H54 (cell line): ENCODE measurements at regions not wholly inside any gene's neighbourhood (a gene's known extent, or its start where the extent isn't known, plus 50 kb on each side); places are given as distances from the start of the nearest gene placed in this dataset.
"Not testable (repeated sequence)": the region's sequence is repeated elsewhere in the genome, so short reads cannot be mapped to it uniquely, and the experiment has no call there.

Experiments used
- DNase-seq: peaks from one replicate; pipeline ENCODE4 v3.0.0; 2011; ENCODE audit warnings: low spot score, mixed read lengths; ENCODE audit not compliant: insufficient read length
- FAIRE-seq: peaks from 3 replicates; lab custom pipeline; 2011; peaks lifted over from hg19 to GRCh38; lab: Jason Lieb, UNC
- POLR2A ChIP-seq: IDR thresholded peaks from 2 replicates; pipeline ENCODE4 v1.6.1; 2011; ENCODE audit warnings: low read depth, mild to moderate bottlenecking, low read length

DNA sequence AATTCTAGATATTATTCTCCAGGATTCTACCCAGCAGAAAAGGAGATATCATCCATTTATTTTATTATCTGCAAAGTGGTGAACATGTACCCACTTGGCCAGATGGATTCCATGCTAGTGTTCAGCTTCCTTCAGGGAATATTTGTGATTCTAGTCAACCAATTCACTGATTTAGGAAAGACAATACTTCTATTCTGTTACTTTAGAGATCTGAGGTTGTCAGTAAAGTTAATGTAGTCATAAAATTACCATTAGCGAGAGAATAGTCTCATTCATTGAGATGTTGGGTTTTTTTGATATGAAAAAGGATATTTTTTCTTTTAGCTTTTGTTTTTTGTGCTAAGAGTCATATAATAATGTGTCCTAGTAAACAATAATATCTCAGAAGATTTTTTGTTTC lies 222.8 kb downstream of the CGGBP1 start:
- DNase-seq = no peak
- no peak for FAIRE-seq
- TF ChIP-seq POLR2A = no peak

DNA sequence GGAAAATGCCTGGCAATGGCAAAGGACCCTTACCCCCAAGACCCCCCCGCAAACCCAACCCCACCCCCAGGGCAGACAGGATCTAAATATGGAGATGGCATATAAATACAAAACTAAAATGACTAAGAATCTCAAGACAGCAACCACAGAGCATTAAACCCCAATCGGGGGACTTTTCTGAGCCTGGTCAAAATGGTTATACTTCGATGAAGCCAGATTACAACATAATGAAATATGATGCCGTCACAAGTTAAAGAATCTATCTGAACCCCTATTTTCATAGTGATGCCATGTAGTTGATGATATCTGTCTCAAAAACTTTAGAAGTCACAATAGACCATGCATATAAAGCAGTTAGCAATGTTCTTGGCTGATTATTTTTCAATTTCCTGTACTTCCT lies 223.6 kb downstream of the CGGBP1 start:
- DNase-seq (no peak), FAIRE-seq (no peak)
- TF ChIP-seq POLR2A = no peak

DNA sequence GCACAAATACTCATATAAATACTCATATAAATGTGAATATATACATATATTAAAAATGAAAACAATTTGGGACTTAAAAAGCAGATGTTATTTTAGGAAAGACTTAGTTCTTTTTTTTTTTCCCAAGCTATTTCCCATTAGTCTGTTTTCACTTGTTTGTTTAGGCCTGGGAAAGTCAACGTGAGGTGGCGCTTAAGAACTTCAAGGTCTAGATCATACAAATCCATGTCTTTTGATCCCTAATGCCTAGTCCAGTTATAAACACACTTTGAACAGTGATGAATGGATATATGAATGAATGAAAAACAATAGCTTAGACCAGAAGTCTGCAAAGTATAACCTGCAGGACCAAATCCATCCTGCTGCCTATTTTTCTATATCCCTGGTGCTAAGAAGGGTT lies 224.5 kb downstream of the CGGBP1 start:
- DNase-seq = no peak

DNA sequence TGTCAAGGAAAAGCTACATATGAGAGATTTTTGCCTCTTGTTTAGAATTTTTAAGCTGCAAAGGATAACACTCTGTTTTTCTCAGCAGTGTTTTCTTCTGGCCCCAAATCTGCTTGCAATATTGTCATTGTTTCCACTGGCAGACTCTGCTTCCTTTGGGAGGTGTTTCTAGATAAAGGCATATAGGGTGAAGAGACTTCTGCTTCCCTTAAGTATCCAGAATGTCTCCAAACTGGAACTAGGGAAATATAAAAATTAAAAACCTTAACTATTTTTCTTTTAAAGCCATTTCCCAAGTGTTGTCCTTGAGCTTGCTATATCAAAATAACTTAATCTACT lies 225.8 kb downstream of the CGGBP1 start:
- no peak for TF ChIP-seq POLR2A
- DNase-seq = no peak
- FAIRE-seq = no peak

More for the DNA sequence above, 224.5 kb downstream of the CGGBP1 start:
- no peak for FAIRE-seq
- TF ChIP-seq POLR2A = no peak

DNA sequence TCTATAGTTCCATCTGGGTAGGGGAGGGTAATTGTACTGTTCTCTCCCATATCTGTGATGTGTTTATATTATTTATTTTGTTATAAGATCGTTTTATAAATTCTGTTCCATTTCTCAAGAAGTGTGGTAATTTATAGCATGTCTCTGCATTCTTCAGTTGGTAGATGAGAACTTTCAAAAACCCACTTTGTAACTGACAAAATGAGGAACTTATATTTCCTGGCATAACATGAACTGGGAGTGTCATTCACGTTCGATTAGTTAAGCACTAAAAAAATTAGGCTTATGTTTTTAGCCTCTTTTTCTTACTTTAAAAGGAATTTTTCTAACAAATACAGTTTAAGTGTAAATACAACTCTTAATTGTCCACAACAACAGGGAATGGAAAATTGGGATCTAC lies 230.8 kb downstream of the CGGBP1 start:
- FAIRE-seq = no peak
- no peak for TF ChIP-seq POLR2A

DNA sequence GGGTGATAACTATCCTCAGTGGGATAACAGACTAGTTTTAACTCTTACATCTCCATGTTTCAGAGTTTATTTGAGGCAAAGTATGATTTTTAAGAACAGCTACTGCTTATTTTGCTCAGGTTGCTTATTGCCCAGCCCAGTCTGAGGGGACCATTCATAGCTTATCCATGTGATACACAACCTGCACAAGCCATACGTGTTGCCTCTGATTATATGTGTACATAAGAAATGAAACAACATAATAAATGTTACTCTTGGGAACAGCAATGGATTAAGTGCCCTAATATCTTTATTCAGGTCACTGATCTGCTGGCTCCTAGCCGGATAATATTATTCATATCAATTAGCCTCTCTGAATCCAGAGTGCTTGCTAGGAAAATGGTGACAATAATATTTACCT lies 236.2 kb downstream of the CGGBP1 start:
- DNase-seq = no peak
- no peak for TF ChIP-seq POLR2A
- FAIRE-seq = no peak

More for the DNA sequence above, 230.8 kb downstream of the CGGBP1 start:
- DNase-seq = no peak

DNA sequence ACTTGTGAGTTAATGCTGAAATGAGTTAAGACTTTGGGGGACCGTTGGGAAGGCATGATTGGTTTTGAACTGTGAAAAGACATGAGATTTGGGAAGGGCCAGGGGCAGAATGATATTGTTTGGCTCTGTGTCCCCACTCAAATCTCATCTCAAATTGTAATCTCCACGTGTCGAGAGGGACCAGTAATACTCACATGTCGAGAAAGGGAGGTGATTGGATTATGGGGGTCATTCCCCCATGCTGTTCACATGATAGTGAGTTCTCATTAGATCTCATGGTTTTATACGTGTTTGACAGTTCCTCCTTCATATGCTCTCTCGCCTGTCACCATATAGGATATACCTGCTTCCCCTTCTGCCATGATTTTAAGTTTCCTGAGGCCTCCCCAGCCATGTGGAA lies 245.3 kb downstream of the CGGBP1 start:
- not testable (repeated sequence) for DNase-seq, FAIRE-seq

DNA sequence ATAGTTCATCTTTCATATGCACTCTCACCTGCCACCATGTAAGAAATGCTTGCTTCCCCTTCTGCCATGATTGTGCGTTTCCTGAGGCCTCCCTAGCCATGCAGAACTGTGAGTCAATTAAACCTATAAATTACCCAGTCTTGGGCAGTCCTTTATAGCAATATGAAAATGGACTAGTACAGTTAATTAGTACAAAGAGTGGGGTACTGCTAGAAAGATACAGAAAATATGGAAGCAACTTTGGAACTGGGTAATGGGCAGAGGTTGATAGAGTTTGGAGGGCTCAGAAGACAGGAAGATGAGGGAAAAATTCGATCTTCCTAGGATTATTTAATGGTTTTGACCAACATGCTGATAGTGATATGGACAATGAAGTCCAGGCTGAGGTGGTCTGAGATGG lies 246.9 kb downstream of the CGGBP1 start:
- no peak for TF ChIP-seq POLR2A
- DNase-seq = no peak
- FAIRE-seq = no peak

DNA sequence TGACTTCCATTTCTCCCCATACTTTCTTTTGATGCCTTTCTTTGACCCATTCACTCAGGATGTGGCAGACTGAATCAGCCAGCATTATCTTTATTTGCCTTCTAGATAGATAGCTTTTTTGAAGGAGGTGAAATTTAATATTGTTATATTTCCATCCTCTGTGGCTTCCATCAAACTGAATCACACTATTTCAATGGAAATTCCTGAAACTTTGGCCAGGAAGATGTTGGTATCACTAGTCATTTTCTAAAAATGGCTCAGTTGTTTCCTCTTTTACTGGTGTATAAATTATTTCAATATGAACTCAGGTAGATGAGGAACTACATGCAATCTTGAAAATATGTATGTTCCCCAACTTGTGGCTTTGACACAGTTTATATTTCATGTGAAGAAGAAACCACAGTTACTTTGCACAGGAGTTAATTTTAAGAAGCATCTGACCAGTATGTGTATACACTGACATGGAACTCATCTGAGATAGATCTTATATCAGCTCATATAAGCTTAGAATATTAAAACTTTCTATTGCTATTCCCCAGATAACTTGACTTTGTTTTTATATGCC lies 248.3 kb downstream of the CGGBP1 start:
- FAIRE-seq (no peak), DNase-seq (no peak)
- TF ChIP-seq POLR2A = no peak

DNA sequence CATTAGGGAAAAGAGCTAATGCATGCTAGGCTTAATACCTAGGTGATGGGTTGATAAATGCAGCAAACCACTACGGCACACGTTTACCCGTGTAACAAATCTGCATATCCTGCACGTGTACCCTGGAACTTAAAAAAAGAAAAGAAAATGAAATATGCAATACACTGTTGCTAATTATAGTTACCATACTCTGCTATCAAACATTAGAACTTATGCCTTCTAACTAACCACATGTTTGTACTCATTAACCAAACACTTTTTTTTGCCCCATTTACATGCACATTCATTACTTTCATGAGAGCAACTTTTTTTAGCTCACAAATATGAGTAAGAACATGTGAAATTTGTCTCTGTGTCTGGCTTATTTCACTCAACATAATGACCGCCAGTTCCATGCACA lies 253.1 kb downstream of the CGGBP1 start:
- TF ChIP-seq POLR2A = no peak
- DNase-seq = no peak
- no peak for FAIRE-seq

DNA sequence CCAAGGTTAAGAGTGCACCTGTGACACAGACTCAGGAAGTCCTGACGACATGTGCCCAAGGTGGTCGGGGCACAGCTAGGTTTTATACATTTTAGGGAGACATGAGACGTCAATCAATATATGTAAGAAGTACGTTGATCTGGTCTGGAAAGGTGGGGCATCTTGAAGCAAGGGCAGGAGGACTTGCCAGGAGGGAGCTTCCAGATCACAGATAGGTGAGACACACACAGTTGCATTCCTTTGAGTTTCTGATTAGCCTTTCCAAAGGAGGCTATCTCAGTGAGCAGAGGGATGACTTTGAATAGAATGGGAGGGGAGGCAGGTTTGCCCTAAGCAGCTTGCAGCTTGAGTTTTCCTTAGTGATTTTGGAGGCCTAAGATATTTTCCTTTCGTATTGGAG lies 257.4 kb downstream of the CGGBP1 start:
- no peak for FAIRE-seq
- no peak for DNase-seq
- no peak for TF ChIP-seq POLR2A

DNA sequence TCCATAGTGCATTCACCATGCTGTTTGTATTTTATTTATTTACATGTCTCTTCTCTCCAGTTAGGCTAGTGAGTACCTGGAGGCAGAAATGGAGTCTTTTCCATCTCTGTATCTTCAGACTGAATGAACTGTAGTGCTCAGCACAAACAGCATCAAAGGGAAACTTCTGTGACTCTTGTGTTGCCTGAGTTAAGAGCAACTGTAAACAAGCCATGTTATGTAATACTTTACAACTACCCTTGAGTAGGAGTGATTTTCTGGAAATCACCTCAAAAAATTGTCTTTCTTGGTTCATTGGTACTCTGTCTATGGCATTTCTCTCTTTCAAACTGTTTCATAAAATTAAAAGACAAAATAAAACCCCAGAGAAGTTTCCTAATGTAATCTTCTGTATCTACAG lies 258.3 kb downstream of the CGGBP1 start:
- no peak for DNase-seq
- no peak for FAIRE-seq
- TF ChIP-seq POLR2A = no peak

DNA sequence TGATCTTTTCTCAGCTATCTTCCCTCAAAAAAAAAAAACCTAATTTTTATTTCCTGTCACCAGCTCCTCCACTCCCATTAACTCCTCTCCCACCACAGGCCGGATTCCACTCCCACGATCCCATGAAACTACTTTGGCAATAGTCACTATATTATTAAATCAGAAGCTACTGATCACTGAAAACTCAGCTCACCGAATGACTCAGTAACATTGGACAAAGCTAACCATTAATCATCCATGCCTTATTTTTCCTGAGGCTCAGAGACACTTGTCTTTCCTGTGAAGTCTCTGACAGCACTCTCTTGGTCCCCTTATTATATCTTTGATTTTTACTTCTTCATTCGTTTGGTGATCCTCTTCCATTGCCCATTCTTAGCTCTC lies 260.2 kb downstream of the CGGBP1 start:
- no peak for DNase-seq
- no peak for FAIRE-seq
- no peak for TF ChIP-seq POLR2A

DNA sequence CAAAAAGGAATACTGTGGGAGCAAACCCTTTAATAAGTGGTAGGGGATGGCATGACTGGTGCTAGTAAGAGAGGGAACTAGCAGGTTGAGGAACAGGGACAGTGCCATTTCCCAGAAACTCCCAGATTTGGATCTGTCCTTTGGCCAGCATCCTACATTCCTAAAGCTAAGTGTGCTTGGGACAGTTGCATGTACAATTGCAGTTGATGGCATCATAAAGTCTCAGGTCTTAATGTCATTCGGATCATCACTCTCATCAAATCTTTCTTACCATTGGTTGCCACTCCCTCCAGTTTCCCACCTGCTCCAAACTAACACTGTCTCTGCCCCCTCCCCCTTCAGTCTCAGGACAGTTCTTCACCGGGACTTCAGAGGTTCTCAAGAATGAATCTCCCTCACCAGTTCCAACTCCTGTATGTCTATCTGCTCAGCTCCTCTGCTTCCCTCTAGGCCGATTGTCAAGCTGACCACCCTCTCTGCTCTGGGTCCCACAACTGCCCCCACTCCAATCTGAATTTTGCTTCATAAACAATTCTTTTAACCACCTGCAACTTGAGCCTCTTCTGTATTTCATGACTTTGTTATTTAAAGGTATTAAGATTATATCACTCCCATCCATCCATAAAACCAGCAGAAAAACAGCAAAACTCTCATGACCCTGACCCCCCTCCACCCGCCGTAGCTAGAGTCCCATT lies 260.8 kb downstream of the CGGBP1 start:
- DNase-seq = no peak
- no peak for FAIRE-seq
- TF ChIP-seq POLR2A = no peak

DNA sequence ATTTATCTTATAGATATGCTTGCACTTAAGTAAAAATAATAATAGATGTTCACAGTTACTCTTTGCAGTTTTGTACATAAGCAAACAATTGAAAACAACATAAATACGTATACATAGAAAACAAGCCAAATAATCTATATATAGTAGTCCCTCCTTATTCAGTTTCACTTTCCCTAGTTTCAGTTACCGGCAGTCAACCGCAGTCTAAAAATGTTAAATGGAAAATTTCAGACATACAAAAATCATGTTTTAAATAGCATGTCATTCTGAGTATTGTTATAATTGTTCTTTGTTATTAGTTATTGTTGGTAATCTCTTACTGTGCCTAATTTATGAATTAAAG lies 262.0 kb downstream of the CGGBP1 start:
- DNase-seq (no peak), FAIRE-seq (no peak)
- TF ChIP-seq POLR2A = no peak

DNA sequence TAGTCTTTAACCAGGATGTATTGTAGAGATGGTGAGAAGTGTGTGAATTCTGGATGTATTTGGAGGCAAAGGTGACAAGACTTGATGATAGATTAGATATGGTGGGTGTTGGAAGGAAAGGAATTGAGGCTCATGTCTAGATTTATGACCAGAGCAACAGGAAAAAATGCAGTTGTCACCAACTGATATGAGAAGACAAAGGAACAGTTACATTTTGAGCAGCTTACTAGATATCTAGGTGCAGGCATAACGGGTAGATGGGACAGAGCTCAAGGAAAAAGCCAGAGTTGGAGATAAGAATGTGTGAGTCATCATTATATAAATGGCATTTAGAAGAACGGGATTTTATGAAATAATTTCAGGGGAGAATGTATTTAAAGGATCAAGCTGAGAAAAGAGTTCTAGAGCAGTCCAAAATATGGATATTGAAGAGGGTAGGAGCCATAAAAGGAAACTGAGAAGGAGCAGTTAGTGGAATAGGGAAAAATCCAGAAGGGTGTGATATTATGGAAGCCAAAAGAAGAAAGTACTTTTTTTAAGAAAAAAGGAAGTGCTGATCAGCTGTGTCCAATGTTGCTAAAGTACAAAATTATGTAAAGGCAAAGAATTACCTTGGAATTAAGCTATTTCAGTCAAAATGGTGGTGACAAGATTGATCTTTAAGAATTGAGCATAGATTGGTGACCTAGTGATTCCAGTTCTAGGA lies 262.5 kb downstream of the CGGBP1 start:
- DNase-seq (no peak), FAIRE-seq (no peak)
- TF ChIP-seq POLR2A = no peak
